IMR-90 (cell line): ENCODE measurements at regions not wholly inside any gene's neighbourhood (a gene's known extent, or its start where the extent isn't known, plus 50 kb on each side); places are given as distances from the start of the nearest gene placed in this dataset.

ENCODE experiments used
- ATAC-seq: fragments of 200-7000 bp; cut with Tn5 transposase; 2 replicates; pipeline ENCODE4 v1.9.1; 2020; ENCODE audit warnings: low read depth, mild to moderate bottlenecking, moderate library complexity
- BruUV-seq: library from RNA; stranded (reverse); fragments of 400-500 nt; replicated peaks from 2 replicates; lab custom pipeline; 2021; lab: Mats Ljungman, UMichigan
- CTCF ChIA-PET: fragments of 300-600 bp; formaldehyde crosslinking; extraction: SDS; loops from one replicate; lab custom pipeline; 2021; ENCODE audit warnings: antibody characterized with exemption; lab: Yijun Ruan, JAX
- POLR2A ChIA-PET: fragments of 300-600 bp; sonication (Branson Sonifier 250); formaldehyde crosslinking; loops from one replicate; lab custom pipeline; 2022; ENCODE audit warnings: antibody characterized with exemption; ENCODE audit not compliant: unreplicated experiment; lab: Charles Lee
- DNase-seq: peaks from one replicate; pipeline ENCODE4 v3.0.0; 2013
- H2AFZ ChIP-seq: replicated peaks from 2 replicates; pipeline ENCODE3; 2013; ENCODE audit warnings: low read length, mild to moderate bottlenecking; ENCODE audit not compliant: poor library complexity
- H2AK5ac ChIP-seq: 2 replicates; pipeline ENCODE4 v1.6.1; 2013; ENCODE audit warnings: low read depth, low read length, inconsistent platforms
- H2AK9ac ChIP-seq: replicated peaks from 2 replicates; pipeline ENCODE3; 2013; ENCODE audit warnings: mild to moderate bottlenecking, low read depth, low read length, moderate library complexity; ENCODE audit not compliant: poor library complexity
- H2BK120ac ChIP-seq: 2 replicates; pipeline ENCODE4 v1.6.1; 2013; ENCODE audit warnings: low read depth, low read length, inconsistent platforms
- H2BK15ac ChIP-seq: 3 replicates; pipeline ENCODE4 v1.6.1; 2013; ENCODE audit warnings: low read depth, low read length, inconsistent platforms
- H2BK20ac ChIP-seq: 2 replicates; pipeline ENCODE4 v1.6.1; 2013; ENCODE audit warnings: low read depth, mild to moderate bottlenecking, inconsistent platforms, low read length, moderate library complexity
- H2BK5ac ChIP-seq: 2 replicates; pipeline ENCODE4 v1.6.1; 2013; ENCODE audit warnings: mild to moderate bottlenecking, low read depth, low read length, inconsistent platforms; ENCODE audit not compliant: poor library complexity, severe bottlenecking
- H3K14ac ChIP-seq: replicated peaks from 2 replicates; pipeline ENCODE4 v1.6.1; 2013; ENCODE audit warnings: low read depth, low read length, inconsistent platforms
- H3K18ac ChIP-seq: 2 replicates; pipeline ENCODE4 v1.6.1; 2013; ENCODE audit warnings: low read depth, low read length, control low read depth
- H3K23ac ChIP-seq: 2 replicates; pipeline ENCODE4 v1.6.1; 2013; ENCODE audit warnings: low read depth, low read length, inconsistent platforms
- H3K27ac ChIP-seq: 2 replicates; pipeline ENCODE4 v1.5.1; 2013; ENCODE audit warnings: mild to moderate bottlenecking, control low read depth, low read length; ENCODE audit not compliant: insufficient read depth
- H3K27me3 ChIP-seq: 2 replicates; pipeline ENCODE4 v1.6.1; 2013; ENCODE audit warnings: low read length; ENCODE audit not compliant: control insufficient read depth, insufficient read depth
- H3K36me3 ChIP-seq: 2 replicates; pipeline ENCODE4 v1.6.1; 2013; ENCODE audit warnings: low read length, mixed read lengths; ENCODE audit not compliant: control insufficient read depth, insufficient read depth
- H3K4ac ChIP-seq: 2 replicates; pipeline ENCODE4 v1.6.1; 2013; ENCODE audit warnings: low read depth, low read length, inconsistent platforms
- H3K4me1 ChIP-seq: 2 replicates; pipeline ENCODE4 v1.6.1; 2013; ENCODE audit warnings: low read length, mixed read lengths; ENCODE audit not compliant: control insufficient read depth, insufficient read depth
- H3K4me2 ChIP-seq: 2 replicates; pipeline ENCODE4 v1.6.1; 2013; ENCODE audit warnings: low read depth, mild to moderate bottlenecking, control low read depth, low read length, moderate library complexity
- H3K4me3 ChIP-seq: 2 replicates; pipeline ENCODE4 v1.5.1; 2013; ENCODE audit warnings: low read depth, mild to moderate bottlenecking, control low read depth, low read length, moderate library complexity; ENCODE audit not compliant: insufficient read depth
- H3K56ac ChIP-seq: 2 replicates; pipeline ENCODE4 v1.6.1; 2013; ENCODE audit warnings: low read length, inconsistent platforms; ENCODE audit not compliant: insufficient read depth; ENCODE audit errors: extremely low read depth
- H3K79me1 ChIP-seq, 2 experiments: 2 replicates each; pipeline ENCODE4 v1.6.1; 2013; ENCODE audit warnings: low read length in 2 of 2, inconsistent platforms in 1 of 2, low read depth in 1 of 2
- H3K9ac ChIP-seq: 2 replicates; pipeline ENCODE4 v1.6.1; 2013; ENCODE audit warnings: low read depth, low read length, control low read depth
- H3K9me1 ChIP-seq: 2 replicates; pipeline ENCODE4 v1.6.1; 2013; ENCODE audit warnings: low read length, inconsistent platforms; ENCODE audit not compliant: insufficient read depth
- H3K9me3 ChIP-seq: 2 replicates; pipeline ENCODE4 v1.6.1; 2013; ENCODE audit warnings: low read length; ENCODE audit not compliant: control insufficient read depth, insufficient read depth
- H4K20me1 ChIP-seq: 2 replicates; pipeline ENCODE4 v1.6.1; 2013; ENCODE audit warnings: low read length, inconsistent platforms; ENCODE audit not compliant: insufficient read depth
- H4K5ac ChIP-seq: 2 replicates; pipeline ENCODE4 v1.6.1; 2013; ENCODE audit warnings: mild to moderate bottlenecking, low read depth, low read length, control low read depth
- H4K8ac ChIP-seq, 2 experiments: 2 replicates each; pipeline ENCODE4 v1.6.1; 2013; ENCODE audit warnings: low read depth in 2 of 2, low read length in 2 of 2, control low read depth in 1 of 2, inconsistent platforms in 1 of 2
- H4K91ac ChIP-seq: 2 replicates; pipeline ENCODE4 v1.6.1; 2013; ENCODE audit warnings: low read depth, low read length, inconsistent platforms; ENCODE audit not compliant: insufficient read depth
- BHLHE40 ChIP-seq: fragments of 150-350 bp; IDR thresholded peaks from 2 replicates; pipeline ENCODE4 v1.6.1; 2016; ENCODE audit warnings: mild to moderate bottlenecking, low read depth, low read length
- CHD1 ChIP-seq: IDR thresholded peaks from 2 replicates; pipeline ENCODE4 v1.6.1; 2012; ENCODE audit warnings: low read depth, low read length, improper control_type of control experiment
- FOS ChIP-seq: fragments of 150-350 bp; IDR thresholded peaks from 2 replicates; pipeline ENCODE4 v1.6.1; 2016; ENCODE audit warnings: low read depth, low read length
- MAZ ChIP-seq: IDR thresholded peaks from 2 replicates; pipeline ENCODE4 v1.6.1; 2012; ENCODE audit warnings: low read depth, mild to moderate bottlenecking, low read length, improper control_type of control experiment, moderate library complexity, borderline replicate concordance
- MXI1 ChIP-seq: IDR thresholded peaks from 2 replicates; pipeline ENCODE4 v1.6.1; 2012; ENCODE audit warnings: low read depth, mild to moderate bottlenecking, low read length, moderate library complexity, borderline replicate concordance
- POLR2A ChIP-seq: IDR thresholded peaks from 2 replicates; pipeline ENCODE4 v1.6.1; 2012; ENCODE audit warnings: mild to moderate bottlenecking, low read depth, low read length
- RAD21 ChIP-seq: IDR thresholded peaks from 2 replicates; pipeline ENCODE4 v1.6.1; 2012; ENCODE audit warnings: low read length, improper control_type of control experiment
- RFX5 ChIP-seq: IDR thresholded peaks from 2 replicates; pipeline ENCODE4 v1.8.0; 2012; ENCODE audit warnings: low read depth, mild to moderate bottlenecking, low read length, moderate library complexity
- SMC3 ChIP-seq: fragments of 150-350 bp; IDR thresholded peaks from 2 replicates; pipeline ENCODE4 v1.6.1; 2016; ENCODE audit warnings: low read depth, mild to moderate bottlenecking, antibody characterized with exemption, low read length, moderate library complexity
- WGBS, 2 experiments: methylation state at CpG; one replicate each; pipeline versions ENCODE4 v1.1.5 to v1.1.7; 2013; ENCODE audit warnings: missing lambda C conversion rate in 2 of 2; ENCODE audit not compliant: insufficient read length in 1 of 2; ENCODE audit errors: extremely low coverage in 2 of 2; 5-methylcytosine and 5-hydroxymethylcytosine counted together
- dilution Hi-C: fragments of 300-500 bp; cut with HindIII; formaldehyde crosslinking; loops from one replicate; pipeline ENCODE4 v1.14.3; 2018; ENCODE audit warnings: low sequenced_read_pairs; ENCODE audit not compliant: unreplicated experiment
- in situ Hi-C: fragments of 300-500 bp; cut with MboI; formaldehyde crosslinking; loops from 3 replicates; pipeline ENCODE4 v1.14.3; 2019; ENCODE audit warnings: low sequenced_read_pairs, inconsistent platforms, mixed read lengths
- intact Hi-C: fragments of 100-400 bp; cut with micrococcal nuclease; formaldehyde crosslinking; loops from 2 replicates; pipeline ENCODE4 v1.10.0; 2022
- TF ChIP-seq, protein P1 (sequence below): fragments of 150-350 bp; IDR thresholded peaks from 2 replicates; pipeline ENCODE4 v1.6.1; 2017; ENCODE audit warnings: mild to moderate bottlenecking, antibody characterized with exemption, low read length, low read depth
- TF ChIP-seq, protein P2 (sequence below): fragments of 150-350 bp; IDR thresholded peaks from 2 replicates; pipeline ENCODE4 v1.6.1; 2016; ENCODE audit warnings: low read depth, mild to moderate bottlenecking, low read length, moderate library complexity, borderline replicate concordance
- TF ChIP-seq, protein P3 (sequence below): conservative IDR thresholded peaks from 2 replicates; pipeline ENCODE4 v1.5.1; 2012; ENCODE audit warnings: mild to moderate bottlenecking, low read depth, low read length, improper control_type of control experiment

DNA sequence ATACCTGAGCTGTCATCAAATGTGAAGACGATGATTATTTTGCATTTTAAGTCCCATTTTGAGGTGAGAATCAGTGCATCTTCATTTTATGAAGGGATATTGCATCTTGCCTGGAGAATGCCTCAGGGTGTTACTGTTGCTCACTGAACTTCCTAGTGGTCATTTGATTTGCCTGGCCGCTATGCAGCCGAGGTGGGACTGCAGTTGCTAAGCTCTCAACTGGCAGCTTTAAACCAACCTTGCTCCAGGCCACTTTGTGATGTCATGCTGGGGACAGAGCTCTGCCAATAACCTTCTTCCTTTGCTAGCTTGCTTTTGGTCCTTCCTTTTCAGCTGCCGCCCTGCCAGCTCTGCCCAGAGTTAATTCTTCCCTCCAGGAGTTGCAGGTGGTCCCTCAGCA lies 409.4 kb upstream of the B3GAT1 start:
- Histone ChIP-seq H3K36me3 (no peaks in the 10 kb centered on the region), H4K20me1 (no peaks in the 10 kb centered on the region), H3K14ac (no peak overlapping the region), H3K56ac (no peak overlapping the region), H3K9me1 (no peaks in the 10 kb centered on the region), H2BK20ac (no peak overlapping the region), H3K4me1 (no peaks in the 10 kb centered on the region), H2AFZ (no peak overlapping the region), H3K4me3 (no peak overlapping the region), H2BK5ac (no peak overlapping the region), H3K27me3 (no peaks in the 10 kb centered on the region), H4K8ac (no peak overlapping the region), H2AK9ac (no peak overlapping the region), H3K9ac (no peak overlapping the region), H2AK5ac (no peak overlapping the region), H4K91ac (no peak overlapping the region), H3K9me3 (peaks cover 25% of the 10 kb centered on the region), H3K27ac (no peak overlapping the region), H4K5ac (no peak overlapping the region), H2BK120ac (no peak overlapping the region), H3K23ac (no peak overlapping the region), H3K4ac (no peak overlapping the region), H3K4me2 (no peak overlapping the region), H2BK15ac (no peak overlapping the region), H3K79me1 (no peaks in the 10 kb centered on the region), H3K18ac (no peak overlapping the region)
- WGBS, 2 experiments = no CpG with 5 or more reads among the region's 4 CpGs
- no TSS peak for BruUV-seq
- TF ChIP-seq SMC3 (no peak), BHLHE40 (no peak), POLR2A (no peak), RAD21 (no peak), CHD1 (no peak), RFX5 (no peak), MXI1 (no peak), MAZ (no peak), FOS (no peak)
- TF ChIP-seq, protein P1, sequence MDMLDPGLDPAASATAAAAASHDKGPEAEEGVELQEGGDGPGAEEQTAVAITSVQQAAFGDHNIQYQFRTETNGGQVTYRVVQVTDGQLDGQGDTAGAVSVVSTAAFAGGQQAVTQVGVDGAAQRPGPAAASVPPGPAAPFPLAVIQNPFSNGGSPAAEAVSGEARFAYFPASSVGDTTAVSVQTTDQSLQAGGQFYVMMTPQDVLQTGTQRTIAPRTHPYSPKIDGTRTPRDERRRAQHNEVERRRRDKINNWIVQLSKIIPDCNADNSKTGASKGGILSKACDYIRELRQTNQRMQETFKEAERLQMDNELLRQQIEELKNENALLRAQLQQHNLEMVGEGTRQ = no peak
- TF ChIP-seq, protein P2, sequence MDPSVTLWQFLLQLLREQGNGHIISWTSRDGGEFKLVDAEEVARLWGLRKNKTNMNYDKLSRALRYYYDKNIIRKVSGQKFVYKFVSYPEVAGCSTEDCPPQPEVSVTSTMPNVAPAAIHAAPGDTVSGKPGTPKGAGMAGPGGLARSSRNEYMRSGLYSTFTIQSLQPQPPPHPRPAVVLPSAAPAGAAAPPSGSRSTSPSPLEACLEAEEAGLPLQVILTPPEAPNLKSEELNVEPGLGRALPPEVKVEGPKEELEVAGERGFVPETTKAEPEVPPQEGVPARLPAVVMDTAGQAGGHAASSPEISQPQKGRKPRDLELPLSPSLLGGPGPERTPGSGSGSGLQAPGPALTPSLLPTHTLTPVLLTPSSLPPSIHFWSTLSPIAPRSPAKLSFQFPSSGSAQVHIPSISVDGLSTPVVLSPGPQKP = no peak
- TF ChIP-seq, protein P3, sequence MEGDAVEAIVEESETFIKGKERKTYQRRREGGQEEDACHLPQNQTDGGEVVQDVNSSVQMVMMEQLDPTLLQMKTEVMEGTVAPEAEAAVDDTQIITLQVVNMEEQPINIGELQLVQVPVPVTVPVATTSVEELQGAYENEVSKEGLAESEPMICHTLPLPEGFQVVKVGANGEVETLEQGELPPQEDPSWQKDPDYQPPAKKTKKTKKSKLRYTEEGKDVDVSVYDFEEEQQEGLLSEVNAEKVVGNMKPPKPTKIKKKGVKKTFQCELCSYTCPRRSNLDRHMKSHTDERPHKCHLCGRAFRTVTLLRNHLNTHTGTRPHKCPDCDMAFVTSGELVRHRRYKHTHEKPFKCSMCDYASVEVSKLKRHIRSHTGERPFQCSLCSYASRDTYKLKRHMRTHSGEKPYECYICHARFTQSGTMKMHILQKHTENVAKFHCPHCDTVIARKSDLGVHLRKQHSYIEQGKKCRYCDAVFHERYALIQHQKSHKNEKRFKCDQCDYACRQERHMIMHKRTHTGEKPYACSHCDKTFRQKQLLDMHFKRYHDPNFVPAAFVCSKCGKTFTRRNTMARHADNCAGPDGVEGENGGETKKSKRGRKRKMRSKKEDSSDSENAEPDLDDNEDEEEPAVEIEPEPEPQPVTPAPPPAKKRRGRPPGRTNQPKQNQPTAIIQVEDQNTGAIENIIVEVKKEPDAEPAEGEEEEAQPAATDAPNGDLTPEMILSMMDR = no peak
- POLR2A ChIA-PET = no interaction called here
- intact Hi-C loops = no loop called here
- ATAC-seq (no peak), DNase-seq (no peak)
- CTCF ChIA-PET = no interaction called here
- in situ Hi-C loops = no loop called here
- dilution Hi-C loops = no loop called here
